B cell (primary cell): ENCODE measurements at regions not wholly inside any gene's neighbourhood (a gene's known extent, or its start where the extent isn't known, plus 50 kb on each side); places are given as distances from the start of the nearest gene placed in this dataset.

ENCODE experiments used
- EZH2 ChIP-seq: IDR thresholded peaks from 2 replicates; pipeline ENCODE4 v1.6.1; 2012; ENCODE audit warnings: borderline replicate concordance, low read depth, mild to moderate bottlenecking, moderate library complexity, low read length; ENCODE audit not compliant: insufficient read depth, poor library complexity, severe bottlenecking
- TF ChIP-seq, protein P1 (sequence below): fragments of 200-600 bp; IDR thresholded peaks from one replicate; pipeline ENCODE4 v1.8.0; 2022; ENCODE audit warnings: antibody characterized with exemption, mild to moderate bottlenecking

DNA sequence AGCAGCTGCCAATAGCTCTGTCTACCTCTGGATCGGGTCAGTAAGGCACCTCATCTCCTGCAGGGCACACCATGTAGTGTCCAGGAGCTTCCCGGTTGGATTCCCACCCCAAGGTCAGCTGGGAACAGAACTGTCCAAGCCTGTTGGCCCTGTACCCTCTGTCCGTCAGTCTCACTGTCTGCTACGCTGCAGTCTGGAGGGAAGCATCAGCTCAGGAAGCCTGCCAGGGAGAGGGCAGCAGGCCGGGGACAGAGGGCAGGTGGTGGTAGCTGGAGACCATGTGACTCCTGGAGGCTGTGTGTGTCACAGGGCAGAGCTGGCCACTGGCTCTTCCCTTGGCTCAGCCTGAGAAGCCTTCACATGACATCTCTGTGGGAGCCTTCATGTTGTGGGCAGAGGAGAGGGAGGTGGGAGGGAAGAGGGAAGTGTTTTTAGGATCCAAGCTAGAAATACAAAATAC is 134.5 kb downstream of the SEC61B start:
- TF ChIP-seq, protein P1, sequence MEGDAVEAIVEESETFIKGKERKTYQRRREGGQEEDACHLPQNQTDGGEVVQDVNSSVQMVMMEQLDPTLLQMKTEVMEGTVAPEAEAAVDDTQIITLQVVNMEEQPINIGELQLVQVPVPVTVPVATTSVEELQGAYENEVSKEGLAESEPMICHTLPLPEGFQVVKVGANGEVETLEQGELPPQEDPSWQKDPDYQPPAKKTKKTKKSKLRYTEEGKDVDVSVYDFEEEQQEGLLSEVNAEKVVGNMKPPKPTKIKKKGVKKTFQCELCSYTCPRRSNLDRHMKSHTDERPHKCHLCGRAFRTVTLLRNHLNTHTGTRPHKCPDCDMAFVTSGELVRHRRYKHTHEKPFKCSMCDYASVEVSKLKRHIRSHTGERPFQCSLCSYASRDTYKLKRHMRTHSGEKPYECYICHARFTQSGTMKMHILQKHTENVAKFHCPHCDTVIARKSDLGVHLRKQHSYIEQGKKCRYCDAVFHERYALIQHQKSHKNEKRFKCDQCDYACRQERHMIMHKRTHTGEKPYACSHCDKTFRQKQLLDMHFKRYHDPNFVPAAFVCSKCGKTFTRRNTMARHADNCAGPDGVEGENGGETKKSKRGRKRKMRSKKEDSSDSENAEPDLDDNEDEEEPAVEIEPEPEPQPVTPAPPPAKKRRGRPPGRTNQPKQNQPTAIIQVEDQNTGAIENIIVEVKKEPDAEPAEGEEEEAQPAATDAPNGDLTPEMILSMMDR, result no peak
- no peak for TF ChIP-seq EZH2
